ENCODE measurements at regions not wholly inside any gene's neighbourhood (a gene's known extent, or its start where the extent isn't known, plus 50 kb on each side); places are given as distances from the start of the nearest gene placed in this dataset.
A peak's percentile ranks its signal among the peaks of the same experiment; 100 is the strongest.
"Not testable (repeated sequence)": the region's sequence is repeated elsewhere in the genome, so short reads cannot be mapped to it uniquely, and the experiment has no call there.

- H3K36me3 Mint-ChIP-seq (ENCODE audit: low read depth); H3K27ac Mint-ChIP-seq; H3K27me3 Mint-ChIP-seq (ENCODE audit: insufficient read depth); intact Hi-C loops (cut with micrococcal nuclease); H3K9me3 Mint-ChIP-seq; H3K4me1 Mint-ChIP-seq (ENCODE audit: low read depth); H3K4me3 Mint-ChIP-seq; DNase-seq (ENCODE audit: low spot score): not testable (repeated sequence)
These were observed 104.1 kb downstream of the NPIPB11 start for GRCh38 chr16:29302433-29302832.

GRCh38 chr16:29301662-29302285 is 104.7 kb downstream of the NPIPB11 start:
- H3K4me1 Mint-ChIP-seq (ENCODE audit: low read depth); H3K9me3 Mint-ChIP-seq; intact Hi-C loops (cut with micrococcal nuclease); H3K27ac Mint-ChIP-seq; DNase-seq (ENCODE audit: low spot score); H3K36me3 Mint-ChIP-seq (ENCODE audit: low read depth); H3K27me3 Mint-ChIP-seq (ENCODE audit: insufficient read depth); H3K4me3 Mint-ChIP-seq: not testable (repeated sequence)

GRCh38 chr16:29300541-29301535 is 105.7 kb downstream of the NPIPB11 start:
- H3K27me3 Mint-ChIP-seq (ENCODE audit: insufficient read depth); intact Hi-C loops (cut with micrococcal nuclease); DNase-seq (ENCODE audit: low spot score); H3K36me3 Mint-ChIP-seq (ENCODE audit: low read depth); H3K4me1 Mint-ChIP-seq (ENCODE audit: low read depth); H3K4me3 Mint-ChIP-seq; H3K9me3 Mint-ChIP-seq; H3K27ac Mint-ChIP-seq: not testable (repeated sequence)

GRCh38 chr16:29300030-29300491 is 106.5 kb downstream of the NPIPB11 start:
- DNase-seq (ENCODE audit: low spot score); H3K27me3 Mint-ChIP-seq (ENCODE audit: insufficient read depth); H3K36me3 Mint-ChIP-seq (ENCODE audit: low read depth); intact Hi-C loops (cut with micrococcal nuclease); H3K27ac Mint-ChIP-seq; H3K9me3 Mint-ChIP-seq; H3K4me1 Mint-ChIP-seq (ENCODE audit: low read depth); H3K4me3 Mint-ChIP-seq: not testable (repeated sequence)

- H3K36me3 Mint-ChIP-seq (ENCODE audit: low read depth); H3K4me1 Mint-ChIP-seq (ENCODE audit: low read depth); H3K27ac Mint-ChIP-seq; H3K27me3 Mint-ChIP-seq (ENCODE audit: insufficient read depth); H3K9me3 Mint-ChIP-seq; intact Hi-C loops (cut with micrococcal nuclease); DNase-seq (ENCODE audit: low spot score); H3K4me3 Mint-ChIP-seq: not testable (repeated sequence)
These were observed 107.5 kb downstream of the NPIPB11 start for GRCh38 chr16:29298997-29299396.

- H3K27me3 Mint-ChIP-seq (ENCODE audit: insufficient read depth): not testable (repeated sequence)
These were observed 108.2 kb downstream of the NPIPB11 start for GRCh38 chr16:29298307-29298706.

GRCh38 chr16:29297809-29298177 is 108.7 kb downstream of the NPIPB11 start:
- DNase-seq (ENCODE audit: low spot score); H3K27me3 Mint-ChIP-seq (ENCODE audit: insufficient read depth): not testable (repeated sequence)

More at GRCh38 chr16:29298307-29298706, 108.2 kb downstream of the NPIPB11 start:
- DNase-seq (ENCODE audit: low spot score); intact Hi-C loops (cut with micrococcal nuclease); H3K9me3 Mint-ChIP-seq; H3K4me3 Mint-ChIP-seq; H3K4me1 Mint-ChIP-seq (ENCODE audit: low read depth); H3K36me3 Mint-ChIP-seq (ENCODE audit: low read depth); H3K27ac Mint-ChIP-seq: not testable (repeated sequence)

GRCh38 chr16:29297144-29297808 is 109.2 kb downstream of the NPIPB11 start:
- intact Hi-C loops (cut with micrococcal nuclease); H3K4me3 Mint-ChIP-seq; H3K27ac Mint-ChIP-seq; DNase-seq (ENCODE audit: low spot score); H3K9me3 Mint-ChIP-seq; H3K4me1 Mint-ChIP-seq (ENCODE audit: low read depth); H3K36me3 Mint-ChIP-seq (ENCODE audit: low read depth); H3K27me3 Mint-ChIP-seq (ENCODE audit: insufficient read depth): not testable (repeated sequence)

More at GRCh38 chr16:29297809-29298177, 108.7 kb downstream of the NPIPB11 start:
- H3K4me3 Mint-ChIP-seq; H3K4me1 Mint-ChIP-seq (ENCODE audit: low read depth); H3K36me3 Mint-ChIP-seq (ENCODE audit: low read depth); H3K9me3 Mint-ChIP-seq; intact Hi-C loops (cut with micrococcal nuclease): not testable (repeated sequence)
- H3K27ac Mint-ChIP-seq: peak overlapping the region; percentile 25

GRCh38 chr16:29296176-29296575 is 110.3 kb downstream of the NPIPB11 start:
- H3K9me3 Mint-ChIP-seq; H3K4me1 Mint-ChIP-seq (ENCODE audit: low read depth); H3K36me3 Mint-ChIP-seq (ENCODE audit: low read depth); H3K4me3 Mint-ChIP-seq; intact Hi-C loops (cut with micrococcal nuclease); DNase-seq (ENCODE audit: low spot score); H3K27ac Mint-ChIP-seq; H3K27me3 Mint-ChIP-seq (ENCODE audit: insufficient read depth): not testable (repeated sequence)

GRCh38 chr16:29294951-29295795 is 111.3 kb downstream of the NPIPB11 start:
- H3K27me3 Mint-ChIP-seq (ENCODE audit: insufficient read depth); H3K27ac Mint-ChIP-seq; H3K4me1 Mint-ChIP-seq (ENCODE audit: low read depth); intact Hi-C loops (cut with micrococcal nuclease); DNase-seq (ENCODE audit: low spot score); H3K36me3 Mint-ChIP-seq (ENCODE audit: low read depth); H3K4me3 Mint-ChIP-seq; H3K9me3 Mint-ChIP-seq: not testable (repeated sequence)

- H3K27me3 Mint-ChIP-seq (ENCODE audit: insufficient read depth); H3K4me3 Mint-ChIP-seq; intact Hi-C loops (cut with micrococcal nuclease); H3K27ac Mint-ChIP-seq; H3K4me1 Mint-ChIP-seq (ENCODE audit: low read depth); H3K9me3 Mint-ChIP-seq; H3K36me3 Mint-ChIP-seq (ENCODE audit: low read depth); DNase-seq (ENCODE audit: low spot score): not testable (repeated sequence)
These were observed 112.0 kb downstream of the NPIPB11 start for GRCh38 chr16:29294400-29294933.

GRCh38 chr16:29293545-29293944 is 113.0 kb downstream of the NPIPB11 start:
- H3K4me3 Mint-ChIP-seq; H3K4me1 Mint-ChIP-seq (ENCODE audit: low read depth); H3K36me3 Mint-ChIP-seq (ENCODE audit: low read depth); intact Hi-C loops (cut with micrococcal nuclease); H3K9me3 Mint-ChIP-seq; H3K27me3 Mint-ChIP-seq (ENCODE audit: insufficient read depth); DNase-seq (ENCODE audit: low spot score); H3K27ac Mint-ChIP-seq: not testable (repeated sequence)
